Activated CD8-positive, alpha-beta T cell treated with anti-CD3 and anti-CD28 coated beads for 36 hours (primary cell): ENCODE measurements at regions not wholly inside any gene's neighbourhood (a gene's known extent, or its start where the extent isn't known, plus 50 kb on each side); places are given as distances from the start of the nearest gene placed in this dataset.

Experiments used
- ATAC-seq: fragments of 200-7000 bp; cut with Tn5 transposase; one replicate; pipeline ENCODE4 v1.10.0; 2021; ENCODE audit warnings: mild to moderate bottlenecking, moderate library complexity
- CTCF ChIA-PET: fragments of 350-600 bp; sonication (Branson Sonifier 250); formaldehyde crosslinking; loops from one replicate; lab custom pipeline; 2021; ENCODE audit warnings: antibody characterized with exemption; lab: Charles Lee
- POLR2A ChIA-PET: fragments of 350-600 bp; sonication (Branson Sonifier 250); formaldehyde crosslinking; loops from one replicate; lab custom pipeline; 2021; ENCODE audit warnings: antibody characterized with exemption; lab: Charles Lee
- DNase-seq: peaks from one replicate; pipeline ENCODE4 v3.0.0-alpha.2; 2020
- H3K27ac Mint-ChIP-seq: one replicate; pipeline ENCODE4 v1.8.0; 2021; ENCODE audit warnings: mild to moderate bottlenecking, mixed read lengths
- H3K27me3 Mint-ChIP-seq: one replicate; pipeline ENCODE4 v1.8.0; 2021; ENCODE audit warnings: mixed read lengths
- H3K36me3 Mint-ChIP-seq: one replicate; pipeline ENCODE4 v1.8.0; 2021; ENCODE audit warnings: low read depth, mixed read lengths
- H3K4me1 Mint-ChIP-seq: one replicate; pipeline ENCODE4 v1.8.0; 2021; ENCODE audit warnings: low read depth, mixed read lengths
- H3K4me3 Mint-ChIP-seq: one replicate; pipeline ENCODE4 v1.8.0; 2021; ENCODE audit warnings: mild to moderate bottlenecking, moderate library complexity, mixed read lengths
- H3K9me3 Mint-ChIP-seq: one replicate; pipeline ENCODE4 v1.8.0; 2021; ENCODE audit warnings: mixed read lengths
- intact Hi-C: fragments of 100-400 bp; cut with micrococcal nuclease; formaldehyde crosslinking; loops from one replicate; pipeline ENCODE4 v1.10.0; 2022
- TF ChIP-seq, protein P1 (sequence below): fragments of 200-600 bp; IDR thresholded peaks from one replicate; pipeline ENCODE4 v1.8.0; 2022; ENCODE audit warnings: antibody characterized with exemption, mild to moderate bottlenecking

- TF ChIP-seq, protein P1, sequence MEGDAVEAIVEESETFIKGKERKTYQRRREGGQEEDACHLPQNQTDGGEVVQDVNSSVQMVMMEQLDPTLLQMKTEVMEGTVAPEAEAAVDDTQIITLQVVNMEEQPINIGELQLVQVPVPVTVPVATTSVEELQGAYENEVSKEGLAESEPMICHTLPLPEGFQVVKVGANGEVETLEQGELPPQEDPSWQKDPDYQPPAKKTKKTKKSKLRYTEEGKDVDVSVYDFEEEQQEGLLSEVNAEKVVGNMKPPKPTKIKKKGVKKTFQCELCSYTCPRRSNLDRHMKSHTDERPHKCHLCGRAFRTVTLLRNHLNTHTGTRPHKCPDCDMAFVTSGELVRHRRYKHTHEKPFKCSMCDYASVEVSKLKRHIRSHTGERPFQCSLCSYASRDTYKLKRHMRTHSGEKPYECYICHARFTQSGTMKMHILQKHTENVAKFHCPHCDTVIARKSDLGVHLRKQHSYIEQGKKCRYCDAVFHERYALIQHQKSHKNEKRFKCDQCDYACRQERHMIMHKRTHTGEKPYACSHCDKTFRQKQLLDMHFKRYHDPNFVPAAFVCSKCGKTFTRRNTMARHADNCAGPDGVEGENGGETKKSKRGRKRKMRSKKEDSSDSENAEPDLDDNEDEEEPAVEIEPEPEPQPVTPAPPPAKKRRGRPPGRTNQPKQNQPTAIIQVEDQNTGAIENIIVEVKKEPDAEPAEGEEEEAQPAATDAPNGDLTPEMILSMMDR, result no peak
- DNase-seq (no peak), ATAC-seq (no peak)
- Mint-ChIP-seq H3K27ac (no peak overlapping the region), H3K36me3 (no peaks in the 10 kb centered on the region), H3K4me1 (no peaks in the 10 kb centered on the region), H3K4me3 (no peak overlapping the region), H3K27me3 (no peaks in the 10 kb centered on the region), H3K9me3 (no peaks in the 10 kb centered on the region)
- CTCF ChIA-PET, result no interaction called here
- intact Hi-C loops, result no loop called here
- POLR2A ChIA-PET, result no interaction called here
Observed at GRCh38 chr5:98656796-98657195, 116.7 kb upstream of the RGMB start.

DNA sequence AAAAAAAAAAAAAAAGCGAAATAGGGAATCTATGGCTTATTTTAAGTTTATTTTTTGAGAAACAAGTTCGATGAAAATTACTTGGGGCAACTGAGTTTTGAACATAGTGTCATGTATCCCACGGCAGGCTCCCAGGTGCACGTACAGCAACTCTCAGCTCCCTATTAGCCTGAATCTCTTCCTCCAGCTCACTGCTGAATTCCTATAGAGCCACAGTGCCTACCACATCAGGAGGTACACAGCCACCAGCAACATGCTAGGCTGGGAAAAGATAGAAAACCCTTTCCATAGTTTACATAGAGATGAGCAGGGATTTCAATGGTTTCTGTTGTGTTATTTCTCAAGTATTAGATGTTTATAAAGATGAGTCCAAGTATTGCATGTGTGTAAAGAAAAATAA lies 115.9 kb upstream of the RGMB start:
- Mint-ChIP-seq H3K4me3 (no peak overlapping the region), H3K9me3 (no peaks in the 10 kb centered on the region), H3K4me1 (no peaks in the 10 kb centered on the region), H3K36me3 (no peaks in the 10 kb centered on the region), H3K27me3 (peaks cover 2% of the 10 kb centered on the region), H3K27ac (no peak overlapping the region)
- POLR2A ChIA-PET, result no interaction called here
- CTCF ChIA-PET, result no interaction called here
- ATAC-seq (no peak), DNase-seq (no peak)
- TF ChIP-seq, protein P1, result no peak
- intact Hi-C loops, result no loop called here

GRCh38 chr5:98663521-98663920 lies 109.9 kb upstream of the RGMB start:
- no peak overlapping the region for H3K27ac Mint-ChIP-seq
- H3K27me3 Mint-ChIP-seq, result peaks cover 2% of the 10 kb centered on the region
- no peaks in the 10 kb centered on the region for H3K9me3 Mint-ChIP-seq
- ChIA-PET POLR2A (no interaction called here), CTCF (interaction anchor here (0.8 kb wide), 2 partner anchors 10 to 105 kb away, joined by 3 read pairs; no protein-coding TSS in a partner anchor)
- TF ChIP-seq, protein P1, result no peak
- no peak overlapping the region for H3K4me3 Mint-ChIP-seq
- H3K36me3 Mint-ChIP-seq, result no peaks in the 10 kb centered on the region
- H3K4me1 Mint-ChIP-seq, result no peaks in the 10 kb centered on the region
- ATAC-seq (no peak), DNase-seq (no peak)
- intact Hi-C loops, result no loop called here

DNA sequence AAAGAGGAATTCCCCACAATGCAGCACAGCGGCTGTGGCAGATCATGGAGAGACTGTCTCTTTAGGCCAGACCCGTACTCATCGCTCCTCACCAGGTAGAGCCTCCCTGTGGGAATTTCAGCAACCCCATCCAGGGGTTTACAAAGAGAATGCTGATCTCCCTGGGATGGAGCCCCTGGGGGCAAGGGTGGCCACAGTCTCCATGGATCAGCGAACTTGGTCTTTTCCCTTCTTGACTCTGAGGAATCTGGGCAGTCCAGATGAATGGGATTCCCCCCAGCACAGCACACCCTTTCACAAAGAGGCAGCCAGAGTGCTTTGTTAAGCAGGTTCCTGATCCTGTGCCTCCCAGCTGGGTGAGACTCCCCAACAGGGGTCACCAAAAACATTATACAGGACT lies 108.7 kb upstream of the RGMB start:
- CTCF ChIA-PET, result no interaction called here
- Mint-ChIP-seq H3K27me3 (peaks cover 2% of the 10 kb centered on the region), H3K9me3 (no peaks in the 10 kb centered on the region), H3K4me3 (no peak overlapping the region), H3K4me1 (no peaks in the 10 kb centered on the region), H3K36me3 (no peaks in the 10 kb centered on the region), H3K27ac (no peak overlapping the region)
- DNase-seq (no peak), ATAC-seq (no peak)
- intact Hi-C loops, result no loop called here
- TF ChIP-seq, protein P1, result no peak
- POLR2A ChIA-PET, result no interaction called here

DNA sequence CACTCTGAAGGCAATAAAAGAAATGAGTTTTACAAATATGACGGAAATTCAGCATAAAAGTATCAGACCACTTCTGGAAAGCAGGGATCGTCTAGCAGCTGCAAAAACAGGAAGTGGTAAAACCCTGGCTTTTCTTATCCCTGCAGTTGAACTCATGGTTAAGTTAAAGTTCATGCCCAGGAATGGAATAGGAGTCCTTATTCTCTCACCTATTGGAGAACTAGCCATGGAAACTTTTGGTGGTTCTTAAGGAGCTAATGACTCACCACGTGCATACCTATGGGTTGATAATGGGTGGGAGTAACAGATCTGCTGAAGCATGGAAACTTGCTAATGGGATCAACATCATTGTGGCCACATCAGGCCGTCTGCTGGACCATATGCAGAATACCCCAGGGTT lies 93.5 kb upstream of the RGMB start:
- ATAC-seq (no peak), DNase-seq (no peak)
- intact Hi-C loops, result no loop called here
- TF ChIP-seq, protein P1, result no peak
- Mint-ChIP-seq H3K4me3 (no peak overlapping the region), H3K9me3 (no peaks in the 10 kb centered on the region), H3K36me3 (no peaks in the 10 kb centered on the region), H3K27ac (no peak overlapping the region), H3K27me3 (no peaks in the 10 kb centered on the region), H3K4me1 (no peaks in the 10 kb centered on the region)
- ChIA-PET CTCF (interaction anchor here (1.2 kb wide), 1 partner anchor 11 kb away, joined by 3 read pairs; no protein-coding TSS in a partner anchor), POLR2A (no interaction called here)
